Skeletal muscle cell (primary cell): ENCODE measurements at regions not wholly inside any gene's neighbourhood (a gene's known extent, or its start where the extent isn't known, plus 50 kb on each side); places are given as distances from the start of the nearest gene placed in this dataset.

ENCODE experiments used
- DNase-seq: peaks from one replicate; pipeline ENCODE4 v3.0.0-alpha.2; 2010; ENCODE audit warnings: low read depth
- H3K4me3 ChIP-seq: 2 replicates; pipeline ENCODE4 v1.5.1; 2011; ENCODE audit warnings: low read depth, mild to moderate bottlenecking, control low read depth, low read length, moderate library complexity

DNA sequence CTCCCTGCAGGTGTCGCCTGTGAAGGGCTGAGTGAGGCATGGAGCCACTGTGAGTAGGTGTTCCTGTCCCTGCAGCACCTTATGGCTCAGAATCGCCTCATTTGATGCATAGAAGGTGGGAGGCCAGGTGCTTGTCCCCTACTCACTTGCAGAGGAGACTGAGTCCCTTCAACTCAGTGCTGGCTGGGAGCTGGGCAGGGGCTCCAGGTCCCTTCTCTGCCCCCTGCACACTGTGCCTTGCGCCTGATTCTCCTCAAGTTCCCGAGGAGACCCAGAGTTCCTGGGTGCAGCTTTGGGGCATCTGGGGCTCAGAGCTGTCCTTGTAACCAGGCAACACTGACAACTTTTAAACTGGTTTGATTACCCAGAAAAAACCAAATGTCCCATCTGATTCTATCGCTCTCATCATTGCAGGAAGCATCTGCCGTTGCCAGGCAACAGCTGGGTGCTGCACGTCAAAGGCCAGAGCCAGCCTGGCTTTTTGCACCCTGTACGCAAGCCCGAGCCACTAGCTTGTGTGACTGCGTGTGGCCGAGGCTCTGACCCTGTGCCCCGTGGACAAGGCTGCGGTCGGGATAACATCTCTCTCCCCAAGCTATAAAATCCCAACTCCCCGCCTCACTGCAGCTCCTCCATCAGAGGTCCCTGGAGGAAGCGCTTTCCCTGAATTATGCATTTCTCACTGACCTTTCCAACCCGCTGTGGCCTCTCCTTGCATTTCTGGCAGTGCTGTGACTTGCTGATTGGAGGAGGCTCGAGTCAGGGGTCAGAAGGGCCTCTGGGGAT, 130.8 kb upstream of the HDAC4 start:
- H3K4me3 ChIP-seq, result no peak overlapping the region
- DNase-seq, result no peak

DNA sequence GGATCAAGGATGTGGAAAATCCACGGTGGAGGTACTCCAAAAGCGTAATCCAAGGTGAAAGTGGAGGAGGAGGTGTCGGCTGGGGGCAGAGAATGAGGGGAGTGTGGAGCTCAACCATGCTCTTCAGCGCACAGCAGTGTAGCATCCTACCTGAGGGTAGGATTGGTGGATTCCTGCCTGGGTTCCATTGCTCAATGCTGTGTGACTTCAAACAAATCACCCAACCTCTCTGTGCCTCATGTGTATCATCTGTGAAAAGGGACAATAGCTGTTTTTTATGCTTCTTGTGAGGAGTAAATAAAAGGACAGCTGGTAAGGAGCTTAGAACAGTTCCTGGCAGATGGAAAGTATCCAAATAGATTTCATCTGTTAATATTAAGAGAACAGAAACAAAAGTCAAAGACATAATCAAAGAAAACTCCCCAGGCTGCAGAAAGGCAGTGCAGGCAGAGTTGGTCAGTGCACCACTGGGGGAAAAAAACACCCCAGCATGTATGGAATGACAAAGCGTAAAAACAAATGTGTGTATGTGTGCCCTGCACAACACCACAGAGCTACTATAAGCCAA, 130.0 kb upstream of the HDAC4 start:
- no peak overlapping the region for H3K4me3 ChIP-seq
- DNase-seq, result no peak

DNA sequence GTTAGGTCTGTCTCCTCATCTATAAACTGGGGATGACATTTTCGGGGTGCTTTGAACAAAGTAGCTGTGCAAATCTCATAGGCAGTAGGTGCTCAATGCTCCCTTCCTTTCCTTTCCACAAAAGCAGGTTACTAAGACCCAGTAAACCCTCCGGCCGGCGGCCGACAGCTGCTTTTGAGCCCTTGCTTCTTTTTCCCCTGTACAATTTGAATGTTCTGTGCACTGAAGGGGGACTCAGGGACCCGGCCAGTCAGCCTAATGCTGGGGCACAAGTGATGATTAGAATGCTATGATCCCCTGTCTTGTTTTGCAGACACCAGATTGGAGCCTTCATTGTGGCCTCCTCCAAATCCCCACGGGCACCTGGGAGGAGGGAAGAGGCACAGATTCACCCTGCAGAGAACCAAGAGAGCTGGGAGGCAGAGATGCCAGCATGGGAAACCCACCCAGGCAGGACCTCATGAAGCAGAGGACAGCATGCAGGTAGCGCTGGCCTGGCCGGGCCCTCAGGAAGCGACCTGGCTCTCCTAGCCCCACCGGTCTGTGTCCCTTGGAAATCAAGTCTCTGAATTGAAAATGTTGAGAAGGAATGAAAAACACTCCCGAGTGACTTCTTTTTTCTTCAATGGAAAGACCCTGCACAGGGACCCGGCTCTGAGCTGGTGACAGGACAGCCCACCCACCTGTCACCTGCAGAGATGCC, 128.6 kb upstream of the HDAC4 start:
- DNase-seq, result no peak
- no peak overlapping the region for H3K4me3 ChIP-seq

DNA sequence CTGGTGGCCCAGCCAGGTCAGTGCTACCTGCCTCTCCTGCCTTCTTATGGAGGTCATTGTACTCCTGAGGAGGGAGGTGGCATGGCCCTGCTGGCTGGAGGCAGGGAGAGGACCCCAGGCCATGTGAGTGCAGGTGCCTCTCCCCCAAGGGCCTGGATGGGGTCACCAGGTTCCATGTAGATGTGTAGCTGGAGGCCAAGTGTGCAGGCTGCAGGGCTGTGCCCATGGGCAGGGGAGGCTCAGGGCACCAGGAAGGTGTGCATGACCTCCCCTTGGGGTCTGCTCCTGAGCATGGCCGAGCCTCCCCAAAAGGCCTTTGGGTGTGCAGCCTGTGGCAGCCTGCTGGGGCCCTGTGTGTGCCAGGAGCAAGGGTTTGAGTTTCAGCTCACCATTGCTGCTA, 128.1 kb upstream of the HDAC4 start:
- H3K4me3 ChIP-seq, result no peak overlapping the region
- no peak for DNase-seq

DNA sequence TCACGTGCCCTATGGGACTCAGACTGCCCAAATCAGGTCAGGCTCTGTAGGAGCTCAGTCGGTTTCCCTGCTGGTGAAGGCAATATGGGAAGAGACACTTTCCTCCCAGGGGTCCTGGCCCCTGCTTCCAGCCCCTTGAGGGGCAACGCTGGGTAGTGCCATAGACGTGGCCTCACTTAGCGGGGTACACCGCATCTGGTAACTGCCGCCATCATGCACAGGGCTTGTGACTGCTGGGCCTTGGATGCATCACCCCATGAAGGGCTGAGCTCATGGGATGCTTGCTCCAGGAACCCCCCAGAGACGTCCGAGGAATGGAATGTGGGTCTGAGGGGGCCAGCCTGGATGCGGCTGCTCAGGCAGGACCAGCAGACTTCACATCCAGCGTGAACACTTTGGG, 127.3 kb upstream of the HDAC4 start:
- no peak for DNase-seq
- H3K4me3 ChIP-seq, result no peak overlapping the region

DNA sequence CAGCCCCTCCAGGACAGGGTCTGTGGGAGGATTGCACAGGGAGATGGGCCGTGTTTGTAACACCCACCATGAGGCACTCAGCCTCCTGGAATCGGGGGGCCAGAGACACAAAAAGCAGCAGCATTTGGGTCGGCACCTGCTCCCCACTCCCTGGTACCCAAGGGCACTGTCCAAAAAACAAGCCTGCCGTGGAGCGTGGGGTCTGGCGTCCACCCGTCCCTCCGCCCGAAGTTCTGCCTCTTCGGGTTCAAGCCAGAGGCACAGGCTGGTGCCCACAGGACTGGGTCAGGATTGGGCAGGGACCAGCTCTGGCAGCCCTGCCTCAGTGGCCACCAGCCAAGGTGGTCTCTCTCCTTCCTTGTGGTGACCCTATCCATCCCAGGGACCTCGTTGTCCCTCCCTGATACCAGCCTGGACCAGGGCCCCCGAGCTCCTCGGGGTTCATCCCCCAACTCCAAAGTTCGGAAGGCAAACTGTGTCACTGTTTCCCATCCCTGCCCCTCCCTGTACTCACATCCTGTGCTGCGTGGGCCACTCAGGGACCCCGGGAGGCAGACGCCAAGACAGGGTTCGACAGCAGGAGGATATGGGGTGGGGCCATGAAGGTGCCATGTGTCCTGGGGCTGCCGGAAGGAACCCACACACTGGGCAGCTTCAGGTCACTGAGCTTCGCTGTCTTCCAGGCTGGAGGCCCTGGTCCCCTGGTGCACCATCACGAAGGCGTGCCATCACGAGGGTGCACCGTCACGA, 126.0 kb upstream of the HDAC4 start:
- no peak for DNase-seq
- H3K4me3 ChIP-seq, result no peak overlapping the region

DNA sequence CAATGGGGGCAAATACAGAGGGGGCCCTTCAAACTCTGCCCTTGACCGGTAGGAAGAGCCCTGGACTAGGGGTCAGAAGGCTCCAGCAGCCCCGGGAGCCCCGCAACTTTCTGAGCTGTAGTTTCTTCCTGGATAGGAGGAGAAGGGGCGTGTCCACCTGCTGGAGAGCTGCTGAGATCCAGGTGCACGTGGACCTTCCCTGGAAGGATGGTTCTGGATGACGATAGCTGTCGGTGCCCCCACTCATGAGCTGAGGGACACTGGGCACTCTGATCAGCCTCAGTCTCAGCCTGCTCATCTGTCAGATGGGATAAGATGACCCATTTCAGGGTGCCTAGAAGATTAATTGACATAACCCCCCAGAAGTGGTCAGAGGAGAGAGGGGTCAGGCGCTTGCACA, 125.2 kb upstream of the HDAC4 start:
- no peak for DNase-seq
- no peak overlapping the region for H3K4me3 ChIP-seq

DNA sequence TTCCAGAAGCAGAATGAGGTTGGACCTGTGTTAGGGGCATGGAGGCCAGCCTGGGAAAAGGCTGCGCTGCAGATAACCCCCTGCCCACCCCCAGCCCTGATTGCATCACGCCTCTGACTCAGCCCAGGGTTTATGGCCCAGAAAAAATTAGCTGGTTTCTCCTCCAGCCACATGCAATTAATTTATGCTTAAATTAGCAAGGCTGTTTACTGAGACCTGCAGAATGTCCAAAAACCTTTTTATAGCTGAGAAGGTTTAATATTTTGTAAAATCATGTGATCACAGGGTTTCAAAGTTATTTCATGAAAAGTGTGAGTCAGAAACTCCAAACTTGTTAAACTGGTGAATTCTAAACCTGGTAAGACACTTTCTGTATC, 123.1 kb upstream of the HDAC4 start:
- no peak overlapping the region for H3K4me3 ChIP-seq
- DNase-seq, result no peak

DNA sequence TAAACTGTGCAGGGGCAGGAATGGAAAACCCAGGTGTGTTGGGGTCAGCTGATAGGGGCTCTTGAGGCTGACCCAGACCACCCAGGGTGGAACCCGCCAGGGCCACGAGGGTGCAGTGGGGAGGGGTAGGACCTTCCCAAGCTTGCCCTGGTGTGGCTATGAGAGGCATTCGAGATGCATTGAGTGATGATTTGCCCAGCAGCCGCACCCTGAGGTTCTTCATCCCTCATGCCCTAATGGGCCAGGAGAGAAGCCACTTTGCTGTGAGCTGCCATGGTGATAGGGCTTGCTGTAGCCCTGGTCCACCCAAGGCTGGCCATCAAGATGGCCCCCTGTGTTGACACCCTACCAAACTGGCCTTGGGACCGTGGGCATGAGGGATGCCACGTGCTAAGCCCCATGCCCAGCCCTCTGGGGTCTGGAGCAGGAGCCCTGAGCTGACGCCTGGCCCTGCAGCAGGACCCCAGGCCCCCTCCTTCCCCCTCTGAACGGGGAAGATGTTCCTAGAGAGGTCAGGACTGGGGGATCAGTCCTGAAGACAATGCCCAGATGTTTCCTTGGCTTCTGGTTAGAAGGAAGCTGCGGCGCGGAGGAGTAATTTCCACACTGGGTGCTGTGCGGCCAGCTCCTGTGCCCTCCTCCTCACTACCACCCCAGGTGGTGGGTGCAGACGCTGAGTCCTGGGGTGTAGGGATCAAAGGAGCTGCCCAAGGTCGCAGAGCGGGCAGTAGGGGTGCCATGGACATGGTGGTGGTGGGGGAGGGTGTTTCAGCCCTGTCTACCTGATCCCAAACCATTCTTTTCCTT, 122.5 kb upstream of the HDAC4 start:
- no peak for DNase-seq
- no peak overlapping the region for H3K4me3 ChIP-seq

DNA sequence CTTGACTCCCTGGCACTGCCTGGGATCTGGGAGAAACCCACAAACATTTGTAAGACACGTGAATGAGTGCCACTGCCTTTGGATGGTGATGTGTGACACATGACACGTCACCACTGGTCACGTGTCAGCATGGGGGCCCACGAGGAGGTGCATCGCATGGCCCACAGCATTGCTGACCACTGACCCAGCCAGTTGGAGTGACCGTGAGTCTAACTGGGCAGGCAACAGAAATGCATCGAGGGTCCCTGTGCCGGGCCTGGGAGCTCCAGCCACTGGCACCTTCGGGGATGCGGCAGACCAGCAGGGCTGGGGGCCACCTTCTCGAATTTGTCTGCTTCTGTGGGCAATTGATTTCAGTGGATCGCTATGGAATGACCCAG, 121.9 kb upstream of the HDAC4 start:
- DNase-seq, result no peak

DNA sequence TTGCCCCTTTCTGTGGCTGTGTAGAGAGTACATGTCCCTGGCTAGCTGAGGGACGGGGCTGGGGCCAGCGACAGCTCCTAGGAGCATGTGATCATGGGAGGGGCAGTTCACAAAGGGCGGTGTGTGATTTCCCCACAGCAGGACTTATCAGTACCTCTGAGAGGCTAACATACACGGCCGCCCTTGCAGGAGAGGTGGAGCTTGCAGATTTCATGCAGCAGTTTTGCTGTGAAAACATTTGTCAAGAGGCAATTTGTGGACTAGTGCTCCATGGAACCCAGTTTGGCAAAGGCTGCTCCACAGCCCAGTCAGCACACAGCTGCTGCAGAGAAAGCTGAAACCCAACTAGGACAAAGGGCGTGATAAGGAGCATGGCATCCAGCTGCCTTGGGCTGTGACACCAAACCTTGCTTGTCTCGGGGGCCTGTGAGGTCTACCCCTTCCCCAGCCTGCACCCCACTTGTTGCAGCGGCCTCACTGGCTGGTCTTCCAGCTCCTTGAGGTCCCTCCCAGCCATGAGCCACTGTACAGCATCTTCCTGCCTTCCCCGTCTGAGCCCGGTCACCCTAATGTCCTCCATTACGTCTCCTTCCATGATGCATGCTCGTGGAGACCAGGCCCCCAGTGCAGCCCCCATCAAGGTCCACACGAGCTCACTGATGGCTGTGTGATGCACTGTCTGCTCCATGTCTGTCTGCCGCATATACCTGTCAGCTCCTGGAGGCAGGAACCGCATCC, 121.4 kb upstream of the HDAC4 start:
- DNase-seq, result no peak
- no peak overlapping the region for H3K4me3 ChIP-seq

More for the DNA sequence above, 121.9 kb upstream of the HDAC4 start:
- no peak overlapping the region for H3K4me3 ChIP-seq

DNA sequence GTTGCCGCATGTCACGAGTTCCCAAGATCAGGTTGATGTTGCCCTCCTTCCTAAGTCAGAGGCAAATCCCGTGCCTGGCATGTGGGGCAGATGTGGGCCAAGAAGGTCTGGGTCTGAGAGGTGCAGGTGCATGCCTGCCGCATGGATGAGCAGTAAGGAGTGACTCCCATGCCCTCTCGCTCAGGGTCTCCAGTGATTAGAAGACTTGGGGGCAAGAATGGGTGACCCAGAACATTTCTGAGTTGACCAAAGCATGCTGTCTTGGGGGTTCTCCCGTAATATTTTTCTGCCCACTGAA, 120.6 kb upstream of the HDAC4 start:
- no peak overlapping the region for H3K4me3 ChIP-seq
- no peak for DNase-seq

DNA sequence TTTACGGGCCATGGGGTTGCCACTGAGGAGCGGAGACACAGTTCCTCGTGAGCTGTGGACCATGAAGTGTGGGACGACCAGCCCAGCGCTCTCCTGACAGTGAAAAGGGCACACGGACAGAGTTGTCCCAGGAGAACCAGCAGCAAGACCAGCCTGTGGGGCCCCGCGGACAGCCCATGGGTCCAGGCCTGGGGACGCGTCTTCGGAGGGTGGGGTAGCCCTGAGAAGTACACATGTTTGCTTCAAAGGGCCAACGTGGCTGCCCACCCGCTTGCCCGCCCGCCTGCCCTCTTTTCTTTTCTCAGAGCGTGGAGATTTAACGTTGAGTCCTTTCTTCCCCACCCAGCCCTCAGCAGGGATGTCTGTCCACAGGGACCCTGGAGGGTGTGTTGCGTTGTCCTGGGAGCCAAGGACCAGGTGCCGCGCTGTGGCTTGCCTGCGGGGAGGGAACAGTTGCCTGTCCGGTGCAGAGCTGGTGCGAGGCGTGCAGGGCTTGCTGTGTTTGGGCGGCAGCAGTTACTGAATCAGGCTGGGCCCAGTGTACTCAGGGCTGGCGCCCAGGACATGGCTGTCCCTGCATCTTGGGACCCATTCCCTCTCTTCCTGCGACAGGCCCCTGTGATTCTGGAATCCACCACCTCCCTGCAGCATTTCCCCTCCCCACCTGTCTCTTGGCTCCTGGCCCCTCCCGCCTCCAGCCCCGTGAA, 120.1 kb upstream of the HDAC4 start:
- no peak overlapping the region for H3K4me3 ChIP-seq
- no peak for DNase-seq

DNA sequence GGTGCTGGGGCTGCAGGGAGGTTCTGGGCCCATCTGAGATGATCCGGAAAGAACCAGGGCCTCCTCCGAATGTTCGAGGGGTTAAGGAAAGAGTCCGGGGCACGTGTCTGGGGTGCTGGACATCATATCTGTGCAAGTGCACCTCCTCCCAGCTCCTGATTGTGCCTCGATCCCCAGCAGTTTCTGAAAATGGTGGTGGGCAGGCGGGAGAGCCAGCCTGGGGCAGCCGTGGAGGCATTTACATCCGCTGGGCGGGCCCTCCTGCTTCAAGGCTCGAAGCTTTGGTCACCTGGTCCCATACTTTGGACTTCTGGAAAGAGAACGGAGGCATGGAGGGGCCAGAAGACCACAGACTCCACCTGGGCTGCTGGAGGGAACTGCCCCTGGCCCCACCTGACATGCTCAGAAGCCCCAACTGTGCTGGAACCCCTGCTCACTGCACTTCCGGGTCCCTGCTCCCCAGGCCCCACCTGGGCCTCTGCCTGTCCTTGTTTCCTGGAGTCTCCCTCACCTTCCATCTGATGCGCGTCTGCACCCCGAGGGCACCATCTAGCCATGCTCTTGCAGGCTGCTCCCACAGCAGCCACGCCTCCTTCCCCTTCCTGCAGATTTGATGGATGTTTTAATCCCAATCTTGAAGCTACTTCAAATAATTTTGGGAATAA, 119.2 kb upstream of the HDAC4 start:
- H3K4me3 ChIP-seq, result no peak overlapping the region
- no peak for DNase-seq

DNA sequence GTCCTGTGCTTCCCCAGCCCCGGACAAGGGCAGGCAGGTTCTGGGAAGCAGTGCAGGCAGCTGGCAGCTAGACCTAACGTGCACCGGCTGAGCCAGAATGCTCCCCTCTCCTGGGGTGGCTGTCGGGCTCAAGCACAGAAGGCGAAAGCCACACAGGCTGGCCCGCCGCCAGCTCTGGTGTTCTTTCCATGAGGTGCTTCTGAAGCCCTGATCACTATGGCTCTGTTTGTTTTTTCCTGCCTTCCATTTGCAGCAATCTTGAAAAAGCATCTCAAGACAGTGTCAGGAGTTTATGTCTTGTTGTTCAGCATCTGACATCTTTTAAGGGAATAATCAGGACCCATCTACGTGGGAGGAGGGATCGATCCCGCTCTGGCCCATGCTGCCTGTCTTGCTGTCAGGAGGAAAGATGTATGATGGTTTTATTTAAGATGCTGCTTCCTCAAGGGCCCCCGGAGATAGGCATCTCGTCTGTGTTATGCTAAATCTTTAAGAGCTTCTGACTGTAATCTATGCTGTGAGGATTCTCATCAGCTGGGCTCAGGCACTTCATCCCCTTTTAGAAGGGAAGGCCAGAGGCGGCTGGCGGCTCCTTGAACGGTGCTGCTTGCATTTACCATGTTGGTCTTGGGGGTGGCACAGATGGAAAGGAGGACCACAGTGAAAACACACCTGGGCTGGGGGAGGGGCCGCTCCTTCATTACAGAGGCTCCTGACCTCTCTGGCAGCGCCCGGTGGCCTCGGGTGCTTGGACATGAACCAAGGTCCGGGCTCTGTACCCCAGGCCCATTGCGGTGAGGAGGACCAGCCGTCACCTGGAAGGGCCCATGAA, 118.5 kb upstream of the HDAC4 start:
- no peak for DNase-seq
- no peak overlapping the region for H3K4me3 ChIP-seq

DNA sequence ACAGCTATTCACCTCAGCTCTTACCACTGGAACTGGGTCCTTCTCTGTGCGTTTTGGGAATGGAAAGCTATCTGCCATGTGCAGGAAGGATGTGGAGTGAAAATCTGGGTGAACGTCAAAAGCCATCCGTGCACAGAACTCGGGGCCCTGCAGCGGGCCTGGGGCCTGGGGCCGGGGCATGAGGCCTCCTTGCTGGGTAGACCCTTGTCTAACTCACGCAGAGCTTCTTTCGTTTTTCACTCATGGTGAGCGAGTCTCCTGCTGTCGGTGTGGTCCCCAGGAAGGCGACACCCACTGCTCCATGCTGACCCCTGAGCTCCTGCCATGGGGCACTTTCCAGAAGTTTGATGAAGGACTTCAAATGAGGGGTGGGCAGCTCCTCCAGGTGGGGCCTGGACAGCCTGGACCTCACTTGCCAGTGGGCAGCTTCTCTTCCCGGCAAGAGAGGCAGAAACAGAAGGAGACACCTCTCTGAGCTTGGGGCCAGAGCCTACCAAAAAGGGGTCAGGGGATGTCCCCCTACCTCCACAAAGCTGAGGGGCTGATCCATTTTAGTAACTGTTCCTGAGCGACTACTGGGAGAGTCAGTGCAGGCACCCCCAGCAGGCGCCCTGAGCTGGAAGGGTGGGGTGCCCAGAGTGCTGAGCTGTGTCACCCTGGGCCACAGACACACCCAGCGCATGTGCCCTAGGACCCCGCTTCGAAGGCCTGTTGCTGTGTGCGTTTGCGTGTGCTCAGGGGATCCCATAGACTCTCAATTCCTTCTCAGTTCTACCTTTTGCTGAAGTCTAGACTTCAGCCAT, 117.7 kb upstream of the HDAC4 start:
- H3K4me3 ChIP-seq, result no peak overlapping the region
- DNase-seq, result no peak
